ENCODE measurements at regions not wholly inside any gene's neighbourhood (a gene's known extent, or its start where the extent isn't known, plus 50 kb on each side); places are given as distances from the start of the nearest gene placed in this dataset.

DNA sequence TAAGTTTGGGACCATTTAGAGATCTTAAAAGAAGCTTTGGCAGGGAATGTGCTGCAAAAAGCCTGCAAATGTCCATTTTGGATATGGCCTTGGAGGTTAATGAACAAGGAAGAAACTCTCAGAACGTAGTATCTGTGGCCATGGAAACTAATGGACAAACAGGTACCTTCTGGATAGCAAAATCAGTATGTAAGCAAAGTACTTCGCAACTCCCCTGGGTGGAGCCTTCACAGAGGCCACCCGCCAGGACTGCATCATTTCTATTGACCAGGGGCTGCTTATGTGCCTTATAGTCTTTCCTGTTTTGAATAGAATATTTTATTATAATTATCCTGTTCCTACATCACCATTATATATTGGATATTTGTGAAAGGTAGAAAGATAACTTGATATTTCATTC is 510.8 kb upstream of the SYNCRIP start:
- TF ChIP-seq, protein P1, sequence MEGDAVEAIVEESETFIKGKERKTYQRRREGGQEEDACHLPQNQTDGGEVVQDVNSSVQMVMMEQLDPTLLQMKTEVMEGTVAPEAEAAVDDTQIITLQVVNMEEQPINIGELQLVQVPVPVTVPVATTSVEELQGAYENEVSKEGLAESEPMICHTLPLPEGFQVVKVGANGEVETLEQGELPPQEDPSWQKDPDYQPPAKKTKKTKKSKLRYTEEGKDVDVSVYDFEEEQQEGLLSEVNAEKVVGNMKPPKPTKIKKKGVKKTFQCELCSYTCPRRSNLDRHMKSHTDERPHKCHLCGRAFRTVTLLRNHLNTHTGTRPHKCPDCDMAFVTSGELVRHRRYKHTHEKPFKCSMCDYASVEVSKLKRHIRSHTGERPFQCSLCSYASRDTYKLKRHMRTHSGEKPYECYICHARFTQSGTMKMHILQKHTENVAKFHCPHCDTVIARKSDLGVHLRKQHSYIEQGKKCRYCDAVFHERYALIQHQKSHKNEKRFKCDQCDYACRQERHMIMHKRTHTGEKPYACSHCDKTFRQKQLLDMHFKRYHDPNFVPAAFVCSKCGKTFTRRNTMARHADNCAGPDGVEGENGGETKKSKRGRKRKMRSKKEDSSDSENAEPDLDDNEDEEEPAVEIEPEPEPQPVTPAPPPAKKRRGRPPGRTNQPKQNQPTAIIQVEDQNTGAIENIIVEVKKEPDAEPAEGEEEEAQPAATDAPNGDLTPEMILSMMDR (conservative IDR thresholded peaks at IDR 0.05; ENCODE audit: low read length): no peak
- TF ChIP-seq EZH2phosphoT487 (IDR thresholded peaks at IDR 0.05; ENCODE audit: borderline replicate concordance, low read depth, low read length): no peak

Measured in OCI-LY7 (cell line).